PC-9 (cell line): ENCODE measurements at regions not wholly inside any gene's neighbourhood (a gene's known extent, or its start where the extent isn't known, plus 50 kb on each side); places are given as distances from the start of the nearest gene placed in this dataset.

ENCODE experiments used
- CTCF ChIP-seq: fragments of 200-600 bp; sonication (generic); conservative IDR thresholded peaks from 2 replicates; pipeline ENCODE4 v1.6.1; 2017; ENCODE audit warnings: mixed run types, antibody characterized with exemption, mild to moderate bottlenecking, moderate library complexity
- EZH2 ChIP-seq: fragments of 200-600 bp; sonication (generic); IDR thresholded peaks from 2 replicates; pipeline ENCODE4 v1.8.0; 2017; ENCODE audit warnings: antibody characterized with exemption, low read depth

- no peak for TF ChIP-seq EZH2
- TF ChIP-seq CTCF, result no peak
Measured at GRCh38 chr11:50247309-50247874, 214.7 kb downstream of the OR4C45 start.
